Germinal center (tissue), 1 donor: ENCODE measurements at regions not wholly inside any gene's neighbourhood (a gene's known extent, or its start where the extent isn't known, plus 50 kb on each side); places are given as distances from the start of the nearest gene placed in this dataset.
"Not testable (repeated sequence)": the region's sequence is repeated elsewhere in the genome, so short reads cannot be mapped to it uniquely, and the experiment has no call there.

Experiments
- DNase-seq: peaks from one replicate; pipeline ENCODE4 v3.0.0; 2012; ENCODE audit warnings: mixed read lengths, low spot score

DNA sequence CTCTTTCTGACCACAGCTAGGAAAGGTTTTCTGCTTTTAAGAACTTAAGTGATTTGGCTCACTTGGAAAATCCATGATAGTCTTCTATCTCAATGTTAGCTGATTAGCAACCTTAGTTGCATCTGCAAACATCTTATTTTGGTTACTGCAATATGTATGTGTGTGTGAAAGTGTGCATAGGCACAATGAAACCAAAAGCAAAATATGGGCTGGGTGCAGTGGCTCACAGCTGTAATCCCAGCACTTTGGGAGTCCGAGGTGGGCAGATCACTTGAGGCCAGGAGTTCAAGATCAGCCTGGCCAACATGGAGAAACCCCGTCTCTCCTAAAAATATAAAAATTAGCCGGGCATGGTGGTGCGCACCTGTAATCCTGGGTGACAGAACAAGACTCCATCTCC lies 246.9 kb upstream of the NCAM1 start:
- not testable (repeated sequence) for DNase-seq

DNA sequence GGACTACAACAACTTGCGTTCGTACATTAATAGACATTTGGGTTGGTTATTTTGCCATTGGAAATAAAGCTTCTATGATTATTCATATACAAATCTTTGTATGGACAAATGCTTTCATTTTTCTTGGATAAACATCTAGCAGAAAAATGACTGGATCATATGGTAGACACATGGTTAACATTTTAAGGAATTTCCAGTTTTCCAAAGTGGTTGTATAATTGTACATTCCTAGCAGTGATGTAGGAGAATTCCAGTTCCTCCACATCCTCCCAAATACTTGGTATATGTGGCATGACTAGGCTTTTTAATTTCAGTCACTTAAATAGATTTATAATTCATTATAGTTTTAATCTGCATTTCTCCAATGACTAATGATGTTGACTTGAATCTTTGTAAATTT lies 246.2 kb upstream of the NCAM1 start:
- DNase-seq = no peak

DNA sequence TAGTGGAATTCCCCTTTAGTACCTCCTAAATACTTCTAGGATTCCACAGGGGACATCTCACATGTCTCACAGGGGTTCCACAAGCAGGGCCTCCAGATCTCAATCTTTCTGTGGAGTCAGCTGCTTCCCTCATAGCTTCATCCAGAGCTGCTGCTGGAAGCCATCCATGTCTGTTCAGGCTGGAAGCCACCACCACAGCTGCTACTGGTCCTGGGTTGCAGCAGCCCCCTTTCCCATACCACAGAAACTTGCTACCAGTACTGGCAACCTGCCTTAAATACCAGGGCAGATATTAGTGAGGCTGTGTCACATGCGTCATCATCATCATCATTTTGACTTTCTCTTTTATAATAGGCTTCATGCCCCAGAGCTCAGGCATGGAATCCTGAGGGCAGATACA lies 242.7 kb upstream of the NCAM1 start:
- no peak for DNase-seq

DNA sequence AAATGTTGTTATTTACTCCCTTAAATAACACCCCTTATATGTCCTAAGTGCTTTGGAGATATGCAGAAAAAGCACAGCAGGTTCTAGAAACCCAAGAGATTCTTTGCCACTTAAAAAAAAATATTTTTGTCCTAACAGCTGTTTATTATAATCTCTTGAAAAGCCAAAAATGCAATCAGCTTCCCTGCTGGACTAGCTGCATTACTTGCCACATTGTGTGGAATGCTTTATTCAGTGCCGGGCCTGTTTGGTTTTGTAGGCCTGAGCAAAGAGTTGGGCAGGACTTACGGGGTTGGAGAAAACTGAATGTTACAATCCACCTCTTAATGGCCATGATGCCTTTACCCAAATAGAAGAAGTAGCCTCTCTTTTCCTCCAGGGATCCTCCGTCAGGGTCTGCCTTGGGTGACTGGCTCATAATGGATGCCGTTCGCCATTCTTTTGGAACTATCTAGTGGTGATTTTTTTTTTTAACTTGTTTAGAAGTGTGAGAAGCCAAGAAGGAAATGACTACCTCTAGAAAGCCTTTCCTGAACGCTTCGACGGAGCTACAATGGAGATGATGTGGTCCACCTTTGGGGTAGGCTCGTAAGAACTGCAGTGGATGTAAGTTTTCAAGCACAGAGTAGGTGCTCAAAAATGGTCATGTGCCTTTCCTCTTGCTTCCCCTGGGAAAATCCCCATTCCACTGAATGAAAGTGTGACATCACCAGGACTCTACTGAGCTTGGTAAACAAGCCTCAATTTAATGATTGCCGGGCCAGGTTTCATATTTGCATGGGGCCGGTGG lies 241.3 kb upstream of the NCAM1 start:
- no peak for DNase-seq

DNA sequence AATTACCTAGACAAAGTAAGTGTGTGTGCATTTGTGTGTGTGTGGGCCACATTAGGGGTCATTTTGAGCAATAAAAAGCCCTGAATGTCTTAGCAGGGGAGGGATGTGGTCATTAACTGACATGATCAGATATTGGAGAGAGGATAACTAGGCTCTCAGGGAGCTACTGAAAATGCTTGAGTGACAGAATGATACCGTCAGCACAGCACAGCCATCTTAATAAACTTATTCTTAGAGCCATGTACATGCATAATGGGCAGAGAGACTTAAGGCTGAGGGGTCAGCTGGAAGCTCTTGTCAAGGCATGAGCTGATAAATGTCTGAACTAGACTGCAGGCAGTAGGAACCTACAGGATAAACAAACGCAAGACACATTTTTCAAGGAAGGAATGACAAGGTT lies 239.1 kb upstream of the NCAM1 start:
- no peak for DNase-seq

DNA sequence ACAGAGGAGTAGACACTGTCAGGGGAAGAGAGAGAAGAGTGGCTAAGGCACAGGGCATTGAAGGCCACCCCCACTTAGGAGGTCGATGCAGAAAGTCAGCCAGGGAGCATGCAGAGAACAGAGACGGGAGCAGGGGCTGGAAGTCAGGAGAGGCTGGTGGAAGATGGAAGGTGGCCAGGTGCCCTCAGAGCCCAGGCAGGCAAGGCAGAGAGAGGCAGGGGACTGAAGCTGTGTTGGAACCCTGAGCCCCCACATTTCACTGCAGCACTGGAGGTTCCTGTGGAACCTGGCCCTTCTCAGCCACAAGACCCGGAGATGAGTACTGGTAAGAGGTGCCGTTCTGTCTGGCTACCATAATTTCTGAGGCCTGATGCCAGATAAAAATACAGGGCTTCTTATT lies 238.3 kb upstream of the NCAM1 start:
- DNase-seq = no peak

DNA sequence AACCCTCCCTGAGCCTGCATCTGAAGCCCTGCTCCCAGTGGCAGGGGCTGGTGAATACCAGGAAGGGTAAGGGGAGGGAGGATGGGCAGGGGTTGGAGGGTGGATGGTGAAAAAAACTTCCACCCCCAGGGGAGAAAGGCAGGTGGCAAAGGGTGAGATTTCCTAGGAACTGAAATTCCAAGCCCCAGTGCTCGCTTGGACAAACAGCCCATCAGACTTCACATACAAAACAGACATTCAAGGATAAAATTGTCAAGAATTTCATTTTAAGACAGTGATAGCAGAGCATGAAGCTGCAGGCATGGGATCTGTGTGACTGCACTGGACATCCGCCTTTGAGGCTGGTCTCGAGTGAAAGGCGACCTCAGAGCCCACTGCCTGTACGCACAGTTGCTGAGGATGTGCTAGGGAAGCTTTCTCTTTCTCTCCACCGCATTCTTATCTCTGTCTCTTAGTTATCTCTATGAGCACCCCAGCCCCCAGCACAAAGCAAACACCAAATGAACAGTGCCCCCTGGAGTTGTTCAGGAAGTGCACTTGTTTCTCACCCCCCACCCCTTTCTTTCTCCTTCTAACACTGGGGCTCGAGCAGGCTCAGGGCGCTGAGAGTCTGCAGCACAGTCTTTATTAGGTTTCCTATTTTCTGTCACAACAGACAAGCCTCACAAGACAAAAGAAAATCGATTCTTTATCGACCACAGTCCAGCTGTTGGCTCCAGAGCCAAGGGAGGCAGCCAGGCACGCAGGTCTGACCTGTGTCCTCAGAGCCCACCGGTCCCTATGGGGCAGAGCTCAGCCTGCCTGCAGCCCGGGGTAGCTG lies 237.3 kb upstream of the NCAM1 start:
- no peak for DNase-seq

DNA sequence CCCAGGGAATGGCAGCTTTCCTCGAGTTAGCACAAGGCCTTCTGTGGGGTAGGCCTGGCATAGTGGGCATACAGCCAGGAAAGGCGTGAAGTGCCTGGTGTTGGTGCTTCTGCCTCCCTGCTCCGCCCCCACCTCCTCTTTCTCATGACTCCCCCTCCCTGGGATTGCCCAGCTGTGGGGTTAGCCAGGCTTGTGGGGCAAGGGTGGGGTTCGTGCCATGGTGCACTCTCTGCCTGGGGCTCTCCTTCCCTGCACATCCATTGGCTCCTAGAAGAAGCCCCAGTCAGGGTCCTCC lies 236.8 kb upstream of the NCAM1 start:
- no peak for DNase-seq

DNA sequence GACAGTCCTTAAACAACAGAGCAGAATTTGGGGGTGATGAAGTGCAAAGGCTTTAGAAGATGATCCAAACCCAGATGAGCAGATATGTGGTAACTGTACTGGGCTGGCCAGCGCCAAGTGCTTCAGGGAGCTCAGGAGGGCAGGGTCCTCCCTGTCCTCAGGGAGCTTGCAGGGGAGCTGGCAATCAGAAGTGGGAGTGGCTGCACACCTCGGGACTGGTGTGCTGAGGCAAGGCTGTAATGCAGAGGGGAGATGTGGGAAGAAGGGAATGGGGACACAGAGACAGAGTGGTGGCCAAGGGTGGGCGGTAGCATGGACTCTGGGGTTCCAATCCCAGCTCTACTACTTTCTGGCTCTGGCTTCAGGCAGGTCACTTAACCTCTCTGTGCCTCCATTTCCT lies 235.6 kb upstream of the NCAM1 start:
- DNase-seq = no peak

DNA sequence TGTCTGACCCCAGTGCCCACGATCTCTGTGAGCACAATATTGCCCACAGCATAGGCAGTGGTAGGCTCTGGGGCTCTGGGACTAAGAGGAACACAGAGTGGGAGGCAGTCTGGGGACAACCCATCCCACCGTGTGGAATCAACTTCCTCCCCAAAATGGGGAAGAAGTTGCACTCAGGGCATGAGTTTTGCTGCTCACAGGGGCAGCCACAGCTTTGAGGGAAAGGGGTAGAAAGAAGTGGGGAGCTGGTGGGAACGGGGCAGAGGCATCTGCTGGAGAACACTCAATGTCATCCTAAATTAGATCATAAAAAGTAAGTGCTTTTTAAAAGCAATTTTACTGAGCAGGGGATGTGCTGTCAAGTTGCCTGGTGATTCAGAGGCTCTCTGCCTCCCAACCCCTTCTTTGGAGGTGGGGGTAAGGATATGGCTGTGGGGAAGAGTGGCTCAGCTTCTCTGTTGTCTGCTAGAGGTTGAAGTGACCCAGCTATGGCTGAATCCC lies 233.8 kb upstream of the NCAM1 start:
- no peak for DNase-seq

DNA sequence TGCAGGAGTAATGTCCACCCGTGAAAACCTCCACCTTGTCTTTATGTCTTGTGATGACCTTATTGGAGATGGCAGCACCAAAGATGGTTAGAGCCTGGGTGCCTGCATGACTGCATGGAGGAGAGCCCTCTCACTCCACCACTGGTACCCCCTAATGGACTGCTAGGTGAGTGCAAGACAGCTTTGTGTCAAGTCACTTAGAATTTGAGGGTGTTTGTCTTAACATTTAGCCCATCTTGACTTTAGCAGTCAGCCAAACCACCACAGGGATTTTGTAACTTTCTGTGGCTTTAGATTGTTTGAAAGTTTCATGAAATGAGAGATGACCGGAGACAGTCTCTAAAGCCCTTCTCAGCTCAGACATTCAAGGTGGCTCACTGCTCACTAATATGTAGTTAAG lies 232.9 kb upstream of the NCAM1 start:
- DNase-seq = no peak

DNA sequence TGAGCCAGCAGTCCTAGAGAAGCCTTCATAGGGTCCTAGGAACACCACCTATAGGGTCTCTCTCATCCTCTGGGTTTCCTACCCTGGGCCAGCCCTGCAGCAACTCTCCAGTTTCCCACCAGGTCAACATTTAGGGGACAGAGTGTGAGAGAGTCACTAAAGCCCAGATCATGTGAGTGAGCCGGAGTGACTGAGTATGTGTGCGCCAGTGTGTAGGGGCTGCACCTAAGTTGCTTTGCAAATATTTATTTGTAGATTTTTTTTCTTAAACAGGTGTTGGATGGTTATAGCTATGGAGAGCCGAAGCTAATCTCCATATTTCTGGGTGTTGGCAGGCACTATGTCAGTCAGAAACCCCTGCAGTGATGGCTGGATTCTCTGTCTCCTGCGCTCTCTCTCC lies 232.5 kb upstream of the NCAM1 start:
- no peak for DNase-seq

DNA sequence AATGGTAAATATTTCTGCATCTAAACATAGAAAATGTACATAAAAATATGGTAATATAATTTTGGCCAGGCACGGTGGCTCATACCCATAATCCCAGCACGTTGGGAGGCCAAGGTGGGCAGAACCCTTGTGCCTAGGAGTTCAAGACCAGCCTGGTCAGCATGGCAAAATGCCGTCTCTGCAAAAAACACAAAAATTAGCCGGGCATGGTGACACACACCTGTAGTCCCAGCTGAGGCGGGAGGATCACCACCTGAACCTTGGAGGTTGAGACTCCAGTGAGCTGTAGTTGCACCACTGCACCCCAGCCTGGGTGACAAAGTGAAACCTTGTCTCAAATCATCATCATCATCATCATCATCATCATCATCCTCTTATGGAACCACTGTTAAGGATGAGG lies 230.6 kb upstream of the NCAM1 start:
- DNase-seq = no peak

DNA sequence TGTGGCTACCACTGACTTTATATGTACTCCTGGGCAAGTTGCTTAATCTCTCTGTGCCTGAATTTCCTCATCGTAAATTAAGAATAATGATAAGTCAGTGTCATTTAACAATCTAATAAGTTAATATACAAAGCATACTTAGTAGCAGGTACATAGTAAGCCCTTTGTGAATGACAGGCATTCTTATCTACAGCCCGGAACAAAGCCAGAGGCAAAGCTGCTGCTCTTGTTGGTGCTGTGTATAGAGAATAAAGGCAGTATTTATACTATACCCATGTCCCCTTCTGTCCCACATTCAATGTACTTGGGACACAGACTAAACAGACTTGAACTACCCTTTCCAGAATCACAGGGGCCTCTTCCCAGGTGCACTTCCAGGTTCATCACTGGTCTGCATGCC lies 229.7 kb upstream of the NCAM1 start:
- DNase-seq = no peak

DNA sequence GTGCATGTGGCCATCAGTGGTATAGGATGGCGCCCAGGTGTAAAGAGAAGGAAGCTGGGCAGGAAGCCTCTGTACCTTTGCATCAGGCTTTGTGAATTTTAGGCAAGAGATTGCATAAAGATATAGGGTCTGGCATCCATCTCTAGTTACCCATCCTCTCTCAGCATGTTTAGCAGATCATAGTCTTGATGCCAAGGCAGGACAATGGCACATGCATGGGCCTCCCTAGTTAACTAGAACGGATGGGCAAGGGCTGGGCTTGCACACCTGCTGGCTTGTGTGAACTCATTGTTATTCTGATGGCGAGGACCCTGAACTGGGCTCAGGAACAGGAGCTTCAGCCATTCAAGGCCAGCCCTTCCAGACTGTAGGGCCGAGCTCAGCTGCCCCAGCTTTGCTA lies 229.2 kb upstream of the NCAM1 start:
- no peak for DNase-seq

DNA sequence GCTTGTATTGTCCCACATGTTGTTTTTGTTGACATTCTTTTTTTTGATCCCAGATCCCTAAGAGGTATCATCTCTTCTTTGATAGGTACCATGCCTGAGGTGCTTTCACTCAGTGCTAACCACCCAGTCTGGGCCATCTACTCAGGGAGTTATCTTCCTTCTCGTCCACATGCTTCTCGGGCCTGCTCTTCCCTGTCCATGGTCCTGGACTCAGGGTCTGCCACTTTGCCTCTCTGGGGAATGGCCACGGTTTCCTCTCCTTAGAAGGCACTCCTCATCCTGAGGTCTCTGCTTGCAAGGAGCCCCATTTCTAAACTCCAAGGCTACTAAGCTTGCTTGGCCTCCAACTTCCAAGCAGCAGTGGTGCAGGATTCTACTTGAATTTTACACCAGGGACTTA lies 227.0 kb upstream of the NCAM1 start:
- DNase-seq = no peak

DNA sequence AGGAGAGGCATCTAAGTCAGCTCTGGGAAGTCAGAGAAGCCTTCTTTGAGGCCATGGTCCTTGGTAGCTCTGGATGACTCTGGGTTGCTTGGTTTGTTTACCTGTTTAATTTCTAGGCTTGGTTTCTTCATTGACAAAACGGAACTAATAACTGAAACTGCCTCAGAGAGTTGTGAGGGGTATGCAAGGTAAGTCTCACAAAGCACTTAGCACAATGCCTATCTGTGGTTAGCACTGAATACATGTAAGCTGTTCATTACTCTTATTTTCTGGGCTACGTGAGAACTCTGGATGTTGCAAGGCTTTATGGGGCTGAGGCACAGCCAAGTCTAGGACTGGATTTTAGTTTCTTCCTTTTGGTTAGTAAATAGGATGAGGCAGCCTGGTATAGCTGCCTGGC lies 225.8 kb upstream of the NCAM1 start:
- no peak for DNase-seq

DNA sequence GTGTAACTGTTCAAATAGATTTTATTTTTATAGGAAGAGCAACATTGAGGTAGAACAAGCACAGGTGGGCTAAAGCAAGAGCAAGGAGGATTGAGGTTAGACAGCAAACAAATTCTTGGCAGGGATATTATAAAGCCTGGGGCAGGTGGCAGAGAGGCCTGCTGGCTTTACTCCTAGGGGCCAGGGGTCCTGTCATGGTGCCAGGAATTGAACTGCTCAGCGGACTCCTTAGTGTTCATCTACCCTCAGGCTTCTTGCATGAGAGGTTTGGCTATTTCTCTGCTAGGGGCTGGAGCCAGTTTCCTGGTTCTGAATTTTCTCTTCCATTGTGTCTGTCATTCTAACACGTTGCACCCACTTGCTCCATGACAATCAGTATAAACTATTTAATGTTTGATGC lies 217.2 kb upstream of the NCAM1 start:
- DNase-seq = no peak

DNA sequence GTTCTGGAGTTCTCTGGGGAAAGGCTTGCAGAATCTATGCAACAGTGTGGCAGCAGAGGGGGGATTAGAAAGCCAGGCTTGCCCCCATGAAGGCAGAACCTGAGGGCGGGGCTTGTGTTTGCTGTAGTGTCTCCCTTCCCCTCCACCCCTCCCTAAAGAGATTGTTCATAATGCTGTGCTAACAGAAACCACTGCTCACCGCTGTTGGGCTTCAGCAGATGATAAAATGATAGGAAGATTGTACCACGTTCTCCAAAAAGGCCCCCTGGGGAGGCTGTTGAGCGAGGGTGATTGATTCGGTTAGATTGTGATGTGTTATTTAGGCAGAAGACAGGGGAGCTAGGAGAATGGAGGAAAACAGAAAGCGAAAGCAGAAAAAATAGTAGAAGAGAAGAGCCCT lies 215.2 kb upstream of the NCAM1 start:
- no peak for DNase-seq

DNA sequence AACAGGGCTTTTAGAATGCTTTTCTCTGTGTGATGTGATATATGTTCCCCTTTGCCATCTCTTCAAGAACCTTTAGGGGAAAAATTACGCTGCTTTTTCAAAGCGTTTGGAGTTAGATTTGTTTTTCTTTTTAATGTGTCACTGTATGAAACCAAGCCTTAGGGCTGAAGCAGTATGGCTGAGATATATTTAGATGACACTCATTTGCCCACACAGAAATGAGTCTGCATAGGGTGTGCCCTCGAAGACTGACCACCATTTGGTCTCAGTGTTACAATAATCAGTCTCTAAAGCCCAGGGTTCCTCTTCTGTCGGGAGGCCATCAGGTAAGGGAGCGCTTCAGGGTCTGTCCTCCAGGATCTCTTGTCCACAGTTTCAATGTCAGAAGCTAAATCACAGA lies 213.0 kb upstream of the NCAM1 start:
- DNase-seq = no peak

DNA sequence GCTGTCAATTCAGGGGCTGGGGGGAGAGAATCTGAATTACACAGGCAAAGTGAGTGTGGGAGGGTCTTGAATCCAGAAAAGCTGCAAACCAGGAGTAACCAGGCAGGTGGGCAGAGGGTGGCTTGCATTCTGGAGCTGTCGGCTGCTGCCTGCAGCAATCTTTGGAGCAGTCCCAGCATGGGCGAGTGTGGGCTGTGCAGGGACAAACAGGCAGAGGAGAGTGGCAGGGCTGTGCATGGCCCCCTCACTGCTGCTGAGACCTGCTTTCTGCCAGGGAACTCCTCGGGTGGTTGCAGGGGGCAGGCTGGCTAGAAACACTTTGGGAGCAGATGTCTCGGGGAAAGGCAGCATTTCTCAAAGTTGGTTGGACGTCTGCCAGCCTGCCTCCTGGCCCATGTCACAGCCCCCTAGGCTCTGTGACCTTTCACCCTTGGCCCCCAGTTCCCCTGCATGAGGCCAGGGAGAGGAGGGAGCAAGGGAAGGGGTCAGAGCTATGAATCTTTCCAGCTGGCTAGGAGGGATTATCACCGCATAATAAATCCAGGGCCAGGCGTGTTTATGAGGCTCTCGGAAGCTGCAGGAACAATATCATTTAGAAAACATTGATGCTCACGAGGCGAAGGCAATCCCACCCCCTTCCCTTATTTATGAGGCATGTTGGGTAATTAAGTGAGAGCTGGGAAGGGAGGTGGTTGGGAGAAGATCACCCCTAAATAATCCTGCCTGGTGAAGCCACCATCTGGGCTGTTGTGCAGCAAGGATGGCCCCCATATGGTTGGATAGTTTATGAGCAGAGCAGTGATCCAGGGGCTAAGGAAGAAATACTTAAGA lies 212.3 kb upstream of the NCAM1 start:
- DNase-seq = no peak

DNA sequence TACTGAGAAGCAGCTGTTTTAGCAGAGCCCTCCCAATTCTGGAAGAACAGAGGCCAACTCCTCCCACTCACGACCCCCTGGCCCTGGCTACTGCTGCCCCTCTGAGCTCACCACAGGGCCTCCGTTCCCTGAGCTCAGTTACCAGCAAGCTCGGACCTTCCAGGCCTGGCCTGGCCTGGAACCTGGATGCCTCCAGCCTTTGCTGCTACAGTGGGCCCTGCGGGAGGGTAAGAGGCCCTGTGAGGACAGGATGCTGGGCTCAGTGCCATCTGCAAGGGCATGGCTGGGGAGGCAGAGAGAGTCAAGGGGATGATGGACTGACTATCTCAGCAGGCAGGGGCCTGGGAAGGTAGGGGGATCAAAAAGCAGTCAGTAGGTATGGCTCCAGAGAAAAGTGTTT lies 209.9 kb upstream of the NCAM1 start:
- DNase-seq = no peak

DNA sequence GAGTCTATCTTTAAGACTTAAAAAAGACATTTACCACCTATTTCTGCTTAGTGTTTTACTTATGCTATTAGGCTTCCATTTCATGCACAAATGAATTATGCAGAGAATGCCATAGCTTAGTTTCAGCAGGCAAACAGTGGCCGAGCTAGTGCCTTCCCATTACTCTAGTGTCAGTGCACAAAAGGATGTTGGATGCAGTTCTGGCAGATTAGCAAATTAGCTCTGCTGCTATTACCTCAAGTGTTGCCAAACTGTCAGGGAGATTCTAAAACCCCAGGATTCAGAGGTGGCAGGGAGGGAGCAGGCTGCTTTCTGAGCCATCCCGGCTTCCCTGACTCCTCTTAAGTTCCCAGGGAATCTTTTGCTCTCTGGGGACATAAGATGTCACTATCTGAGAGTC lies 209.4 kb upstream of the NCAM1 start:
- no peak for DNase-seq
